Panc1 (cell line): ENCODE measurements at regions not wholly inside any gene's neighbourhood (a gene's known extent, or its start where the extent isn't known, plus 50 kb on each side); places are given as distances from the start of the nearest gene placed in this dataset.

ENCODE experiments used
- CTCF ChIP-seq: fragments of 450-650 bp; IDR thresholded peaks from 2 replicates; pipeline ENCODE4 v1.5.1; 2017; ENCODE audit warnings: mild to moderate bottlenecking
- POLR2AphosphoS5 ChIP-seq: IDR thresholded peaks from 2 replicates; pipeline ENCODE4 v1.6.1; 2012; ENCODE audit warnings: mild to moderate bottlenecking, low read depth, low read length, moderate library complexity
- REST ChIP-seq, 2 experiments: IDR thresholded peaks; 2 replicates each; pipeline ENCODE4 v1.6.1; 2011 to 2012; ENCODE audit warnings: low read depth in 2 of 2, control low read depth in 1 of 2, low read length in 1 of 2, mild to moderate bottlenecking in 1 of 2, moderate library complexity in 1 of 2; ENCODE audit not compliant: insufficient read depth in 1 of 2
- SIN3A ChIP-seq: IDR thresholded peaks from 2 replicates; pipeline ENCODE4 v1.6.1; 2012; ENCODE audit warnings: low read depth, mild to moderate bottlenecking, low read length, moderate library complexity, borderline replicate concordance; ENCODE audit not compliant: insufficient read depth
- TCF7L2 ChIP-seq: IDR thresholded peaks from 2 replicates; pipeline ENCODE4 v1.6.1; 2011; ENCODE audit warnings: mild to moderate bottlenecking, low read depth, low read length, inconsistent platforms

- TF ChIP-seq CTCF (no peak), POLR2AphosphoS5 (no peak), REST (IDR thresholded peaks at IDR 0.05; ENCODE audit: insufficient read depth in 1 of 2, low read depth in 2 of 2, low read length in 1 of 2) (no peak), TCF7L2 (no peak), SIN3A (no peak)
Observed at GRCh38 chr15:56812221-56812620, 78.9 kb upstream of the ZNF280D start.
